GOT3 (cell line): ENCODE measurements at regions not wholly inside any gene's neighbourhood (a gene's known extent, or its start where the extent isn't known, plus 50 kb on each side); places are given as distances from the start of the nearest gene placed in this dataset.
"Not testable (repeated sequence)": the region's sequence is repeated elsewhere in the genome, so short reads cannot be mapped to it uniquely, and the experiment has no call there.

ENCODE experiments used
- DNase-seq: peaks from one replicate; lab custom pipeline; 2025; ENCODE audit warnings: mixed read lengths; lab: John Stamatoyannopoulos, UW

DNA sequence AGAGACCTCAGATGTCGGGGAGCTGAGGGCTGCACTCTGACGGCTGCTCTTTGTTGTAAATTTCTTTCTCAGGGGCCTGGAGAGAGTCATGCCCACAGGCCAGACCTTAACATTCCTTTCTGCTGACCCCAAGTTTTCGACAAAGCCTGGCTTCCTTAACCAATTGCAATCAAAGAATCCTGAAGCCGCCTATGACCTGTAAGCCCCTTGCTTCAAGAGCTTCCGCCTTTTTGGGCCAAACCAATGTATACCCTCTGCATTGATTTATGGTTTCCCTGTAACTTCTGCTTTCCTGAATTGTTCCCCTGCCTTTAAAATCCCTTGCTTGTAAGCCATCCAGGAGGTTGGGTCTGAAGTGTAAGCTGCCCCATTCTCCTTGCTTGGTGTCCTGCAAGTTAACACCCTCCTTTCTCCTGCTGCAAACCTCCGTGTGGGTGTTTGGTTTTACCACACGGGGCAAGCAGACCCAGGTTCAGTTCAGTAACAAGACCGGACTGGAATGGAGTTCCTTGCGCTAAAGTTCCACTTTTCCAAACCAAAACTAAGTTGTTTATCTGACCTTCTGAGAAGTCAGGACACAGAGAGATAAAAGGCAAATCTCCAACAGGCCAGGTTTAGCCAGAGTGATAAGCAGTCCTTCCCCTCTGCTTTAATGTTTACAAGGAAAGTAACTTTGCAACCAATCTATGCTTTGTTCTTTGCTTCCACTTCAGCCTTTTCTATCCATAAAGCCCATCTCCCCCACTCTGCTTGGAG lies 141.6 kb downstream of the KCNJ12 start:
- DNase-seq = no peak

DNA sequence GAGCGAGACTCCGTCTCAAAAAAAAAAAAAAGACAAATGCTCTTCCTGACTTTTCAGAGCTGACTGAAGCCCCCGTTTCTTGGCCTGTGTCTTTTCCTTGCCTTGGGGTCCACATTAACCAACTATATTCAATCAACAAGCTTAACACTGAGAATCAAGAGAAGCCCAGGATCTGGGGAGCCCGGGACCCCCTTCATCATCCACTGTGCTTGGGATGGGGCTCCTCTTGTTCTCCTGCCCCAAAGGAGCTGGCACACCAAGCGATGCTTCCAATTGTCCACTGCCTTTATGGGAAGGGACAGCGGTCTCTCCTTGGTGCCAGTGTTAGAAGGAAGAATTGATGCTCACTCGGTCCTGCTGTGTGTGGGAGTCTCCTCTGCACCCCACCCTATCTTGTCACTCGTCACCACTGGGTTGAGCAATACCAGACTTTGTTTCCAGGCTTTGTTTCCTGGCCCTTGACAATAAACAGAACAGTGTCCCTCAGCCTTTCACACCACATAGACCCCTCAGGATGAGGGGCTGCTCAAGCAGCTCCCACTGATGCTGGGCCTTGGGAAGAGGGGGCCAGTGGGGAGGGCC lies 146.7 kb downstream of the KCNJ12 start:
- DNase-seq = no peak

DNA sequence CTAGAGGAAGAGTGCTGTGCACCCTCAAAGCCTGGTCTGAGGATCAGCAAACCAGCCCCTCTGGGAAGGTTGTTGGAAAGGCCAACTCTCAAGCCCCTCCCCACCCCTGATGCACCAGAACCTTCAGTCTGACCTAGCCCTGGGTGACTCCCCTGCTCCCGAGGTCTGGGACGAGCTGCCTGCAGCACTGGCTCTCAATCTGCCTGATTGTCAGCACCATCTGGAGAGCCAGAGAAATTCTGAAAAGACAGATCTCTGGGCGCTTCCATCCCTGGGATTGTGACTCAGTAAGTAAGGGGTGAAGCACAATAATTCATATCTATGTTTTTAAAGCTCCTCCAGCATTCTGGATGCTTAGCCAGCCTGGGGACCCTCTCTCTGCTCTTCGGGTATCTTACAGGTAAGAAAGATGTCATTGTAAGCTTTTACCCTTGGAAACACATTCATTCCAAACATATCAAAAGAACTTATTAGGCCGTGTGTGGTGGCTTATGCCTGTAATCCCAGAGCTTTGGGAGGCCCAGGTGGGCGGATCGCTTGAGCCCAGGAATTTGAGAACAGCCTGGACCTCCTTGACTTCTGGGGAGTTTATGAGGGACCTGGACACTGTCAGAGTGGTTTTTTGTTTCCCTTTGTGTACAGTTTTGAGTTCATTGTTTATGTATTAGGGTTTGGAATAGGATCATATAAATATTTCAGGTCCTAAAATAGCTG lies 147.5 kb downstream of the KCNJ12 start:
- DNase-seq = no peak

DNA sequence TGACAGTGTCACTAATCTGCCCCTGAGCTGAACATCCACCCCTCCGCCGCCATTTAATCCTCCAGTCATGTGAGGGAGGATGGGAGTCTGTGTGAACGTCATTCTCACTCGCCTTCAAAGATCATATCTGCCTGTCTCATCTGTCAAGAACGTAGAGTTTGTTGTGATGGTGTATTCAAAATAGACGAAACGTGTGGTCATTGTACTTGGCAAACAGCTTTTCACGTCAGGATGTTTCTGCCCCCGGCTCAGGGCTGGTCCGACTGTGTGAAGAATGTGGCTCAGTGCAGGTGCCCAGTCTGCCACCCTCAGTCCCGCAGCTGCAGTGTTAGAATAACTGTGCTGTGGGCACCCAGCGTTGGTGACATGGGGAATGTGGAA lies 148.0 kb downstream of the KCNJ12 start:
- no peak for DNase-seq

DNA sequence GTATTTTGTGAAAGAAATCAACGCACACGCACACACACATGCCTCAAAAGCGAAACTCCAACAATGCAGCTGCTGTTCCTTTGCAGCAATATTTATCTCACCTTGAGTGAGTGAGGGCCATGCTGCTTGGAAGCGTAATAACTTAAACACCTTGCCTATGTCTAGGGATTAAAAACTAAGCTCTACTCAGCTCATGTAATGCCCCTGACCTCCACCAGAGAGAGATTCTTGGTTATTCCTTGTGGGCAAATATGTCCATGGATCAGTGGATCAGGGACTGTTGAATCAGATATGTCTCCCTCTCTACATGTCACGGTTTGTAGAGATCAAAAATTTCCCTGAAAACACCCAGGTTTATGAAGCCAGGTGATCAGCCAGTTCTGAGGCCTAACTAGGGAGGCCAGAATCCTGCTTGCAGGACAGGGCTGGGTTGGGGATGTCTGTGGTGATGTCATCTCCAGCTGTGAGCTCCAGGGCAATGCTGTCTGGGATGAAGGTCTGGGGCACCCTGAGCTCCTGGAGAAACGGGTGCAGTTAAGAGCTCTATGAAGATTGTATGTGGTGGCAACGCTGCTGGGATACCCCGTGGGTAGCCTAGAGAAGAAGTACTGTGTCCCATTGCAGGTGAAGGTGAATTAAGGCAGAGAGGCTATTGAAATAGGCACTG lies 149.4 kb downstream of the KCNJ12 start:
- DNase-seq = no peak

DNA sequence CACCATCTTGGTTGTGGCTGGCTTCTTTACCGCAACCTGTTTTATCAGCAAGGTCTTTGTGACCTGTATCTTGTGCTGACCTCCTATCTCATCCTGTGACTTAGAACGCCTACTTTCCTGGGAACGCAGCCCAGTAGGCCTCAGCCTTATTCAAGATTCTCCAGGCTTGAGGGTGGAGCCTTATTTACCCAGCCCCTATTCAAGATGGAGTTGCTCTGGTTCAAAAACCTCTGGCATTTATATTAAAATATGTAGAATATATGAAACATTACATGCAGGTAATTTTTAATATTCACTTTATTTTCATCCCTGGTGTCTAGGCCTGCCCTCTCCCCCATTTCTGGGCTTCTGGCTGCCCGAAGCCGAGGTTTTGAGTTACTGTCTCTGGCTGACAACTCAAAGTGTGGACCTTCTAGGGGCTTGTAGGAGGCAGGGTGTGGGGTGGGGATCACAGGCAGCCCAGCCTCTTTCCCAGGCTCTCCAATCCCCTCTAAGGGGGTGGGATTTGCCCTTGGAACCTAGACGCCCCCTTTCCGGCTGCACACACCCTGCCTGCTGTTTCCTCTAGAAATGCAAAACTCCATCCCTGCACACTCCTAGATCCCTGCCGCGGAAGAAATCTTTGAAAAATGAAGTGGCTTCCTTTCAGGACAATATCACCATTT lies 152.0 kb downstream of the KCNJ12 start:
- DNase-seq = no peak

DNA sequence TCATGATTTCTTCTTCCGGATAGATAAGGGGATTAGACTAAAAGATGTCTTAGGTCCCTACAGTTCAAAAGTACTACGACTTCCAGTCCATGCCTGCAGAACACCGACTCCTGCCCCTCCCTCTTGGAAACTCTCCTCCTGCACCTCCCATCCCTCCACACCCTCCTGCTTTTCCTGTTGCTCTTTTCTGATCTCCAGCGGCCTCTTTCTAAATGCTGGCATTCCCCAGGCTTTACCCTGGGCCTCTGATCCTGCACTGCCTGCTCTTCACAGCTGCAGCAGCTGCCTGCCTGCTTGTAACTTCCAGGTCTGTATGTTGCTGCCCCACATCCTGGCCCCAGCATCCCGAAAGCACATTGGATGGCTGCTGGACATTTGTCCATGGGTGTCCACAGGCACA lies 154.2 kb downstream of the KCNJ12 start:
- DNase-seq = no peak

DNA sequence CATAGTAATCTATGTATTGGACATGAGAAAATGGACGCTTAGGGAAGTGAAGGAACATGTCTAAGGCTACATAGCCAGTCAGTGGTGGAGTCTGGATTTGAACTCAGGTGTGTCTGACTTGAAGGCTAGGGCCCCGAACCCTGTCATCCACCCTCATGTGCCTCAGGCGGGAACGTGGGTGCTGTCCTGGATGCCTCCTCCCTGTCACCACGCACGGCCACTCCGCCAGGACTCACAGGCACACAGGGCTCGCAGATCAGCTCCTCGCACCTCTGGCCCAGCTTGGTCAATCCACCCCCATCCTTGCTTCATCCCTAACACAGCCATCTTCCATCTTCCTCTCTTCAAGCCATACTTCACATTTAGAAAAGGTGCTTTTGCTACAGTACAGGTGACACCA lies 154.7 kb downstream of the KCNJ12 start:
- no peak for DNase-seq

DNA sequence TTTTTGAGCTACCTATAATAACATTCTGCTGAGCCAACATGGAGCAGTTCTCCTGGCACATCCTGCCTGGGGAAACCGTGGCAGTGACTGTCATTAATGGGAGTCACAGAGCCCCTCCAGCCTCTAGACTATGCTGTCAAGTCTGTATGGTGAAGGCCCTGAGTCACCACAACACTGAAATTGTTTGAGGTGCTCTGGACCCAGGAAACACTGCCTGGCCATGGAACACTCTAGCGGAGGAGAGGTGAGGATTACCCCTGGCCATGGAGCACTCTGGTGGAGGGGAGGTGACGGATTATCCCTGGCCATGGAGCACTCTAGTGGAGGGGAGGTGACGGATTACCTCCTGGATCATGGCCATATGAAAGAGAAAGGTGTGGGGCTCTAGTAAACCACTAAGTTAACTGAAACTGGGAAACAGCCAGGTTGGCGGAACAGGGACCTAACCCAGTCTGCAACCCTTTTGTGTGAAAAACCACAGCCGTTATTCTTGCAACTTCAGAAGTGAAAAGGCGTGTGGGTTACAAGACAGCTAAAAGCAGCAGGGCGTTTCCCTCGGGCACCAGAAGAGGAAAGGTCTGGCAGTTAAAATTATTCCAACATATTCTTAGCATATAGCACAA lies 156.7 kb downstream of the KCNJ12 start:
- no peak for DNase-seq

DNA sequence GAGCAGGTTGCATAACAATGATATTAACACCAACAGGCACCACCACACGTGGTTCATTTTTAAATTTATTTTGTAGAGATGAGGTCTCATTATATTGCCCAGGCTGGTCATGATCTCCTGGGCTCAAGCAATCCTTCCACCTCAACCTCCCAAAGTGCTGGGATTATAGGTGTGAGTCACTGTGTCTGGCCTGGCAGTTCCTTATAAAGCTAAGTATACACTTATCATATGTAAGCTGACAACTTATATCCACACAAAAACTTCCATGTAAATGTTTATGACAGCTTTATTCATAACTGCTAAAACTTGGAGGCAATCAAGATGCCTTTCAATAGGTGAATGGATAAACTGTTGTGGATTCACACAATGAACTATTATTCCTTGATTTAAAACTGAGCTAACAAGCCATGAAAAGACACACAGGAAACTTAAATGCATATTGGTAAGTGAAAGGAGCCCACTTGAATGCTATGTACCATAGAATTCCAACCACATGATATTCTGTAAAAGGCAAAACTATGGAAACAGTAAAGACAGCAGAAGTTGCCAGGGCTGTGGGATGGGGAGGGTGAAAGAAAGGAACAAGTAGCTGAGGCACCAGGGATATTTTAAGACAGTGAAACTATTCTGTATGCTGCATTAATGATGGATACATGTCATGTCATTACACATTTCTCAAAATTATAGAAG lies 156.5 kb upstream of the KCNJ18 start:
- no peak for DNase-seq

DNA sequence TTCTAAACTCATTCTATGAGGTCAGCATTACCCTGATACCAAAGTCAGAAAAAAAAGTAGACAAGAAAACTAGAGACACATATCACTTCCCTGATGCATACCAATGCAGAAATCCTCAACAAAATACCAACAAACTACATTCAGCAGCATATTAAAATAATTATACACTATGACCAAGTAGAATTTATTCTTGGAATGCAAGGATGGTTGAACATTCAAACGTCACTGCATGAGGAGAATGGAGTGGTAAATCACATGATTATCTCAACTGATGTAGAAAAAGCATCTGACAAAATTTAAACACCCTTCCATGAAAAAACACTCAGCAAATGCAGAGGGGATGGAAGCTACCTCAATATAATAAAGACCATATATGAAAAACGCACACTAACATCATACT lies 155.0 kb upstream of the KCNJ18 start:
- DNase-seq = no peak

DNA sequence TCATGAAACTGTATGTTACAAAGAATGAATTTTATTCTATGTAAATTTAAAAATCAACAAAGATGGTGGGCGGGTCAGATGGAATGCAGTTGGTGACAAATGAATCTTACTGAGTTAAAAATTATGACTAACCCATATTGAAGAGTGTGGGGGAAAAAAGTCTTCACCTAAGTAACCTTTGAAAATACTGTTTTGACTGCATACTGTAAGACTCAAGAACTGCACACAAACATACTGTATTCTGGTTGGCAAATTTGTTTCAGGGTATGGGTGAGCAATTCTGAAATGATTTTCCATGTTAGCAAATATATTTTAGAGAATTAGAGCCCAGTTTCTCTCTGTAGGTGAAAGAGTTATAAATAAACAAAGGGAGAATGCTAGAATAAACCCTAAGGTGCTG lies 153.7 kb upstream of the KCNJ18 start:
- DNase-seq = no peak

DNA sequence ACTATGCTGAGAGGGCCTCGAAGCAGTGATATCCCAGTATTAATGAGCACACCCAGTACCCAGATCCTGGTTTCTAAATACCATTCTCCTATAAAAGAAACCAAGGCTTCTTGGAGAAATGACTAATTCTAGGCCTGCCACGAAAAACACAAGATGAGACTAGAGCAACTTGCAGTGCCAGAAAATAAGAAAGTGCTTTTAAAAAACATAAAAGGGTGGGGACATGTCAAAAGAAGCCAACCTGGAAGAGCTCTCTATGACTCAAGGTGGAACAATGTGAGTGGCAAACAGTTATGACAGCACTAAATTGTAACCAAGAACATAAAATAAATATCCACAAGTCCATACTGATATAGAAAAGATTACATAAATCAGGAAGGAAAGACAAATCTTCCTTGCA lies 153.2 kb upstream of the KCNJ18 start:
- DNase-seq = no peak

DNA sequence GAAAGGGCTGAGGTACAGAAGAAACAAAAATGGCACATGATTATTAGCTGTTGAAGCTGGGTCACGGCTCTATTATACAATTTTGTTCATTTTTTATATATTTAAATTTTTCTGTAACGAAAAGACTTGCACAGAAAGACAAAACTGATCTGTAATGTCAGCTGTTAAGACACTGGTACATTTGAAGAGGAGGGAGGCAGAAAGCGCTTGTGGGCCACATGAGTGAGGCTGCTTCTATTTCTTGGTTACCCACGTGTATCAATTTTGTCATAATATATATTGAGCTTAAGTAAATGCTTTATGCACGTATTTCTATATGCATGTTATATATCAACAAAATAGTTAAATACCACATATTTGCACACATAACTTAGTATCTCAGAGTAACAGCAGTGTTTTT lies 151.8 kb upstream of the KCNJ18 start:
- no peak for DNase-seq

DNA sequence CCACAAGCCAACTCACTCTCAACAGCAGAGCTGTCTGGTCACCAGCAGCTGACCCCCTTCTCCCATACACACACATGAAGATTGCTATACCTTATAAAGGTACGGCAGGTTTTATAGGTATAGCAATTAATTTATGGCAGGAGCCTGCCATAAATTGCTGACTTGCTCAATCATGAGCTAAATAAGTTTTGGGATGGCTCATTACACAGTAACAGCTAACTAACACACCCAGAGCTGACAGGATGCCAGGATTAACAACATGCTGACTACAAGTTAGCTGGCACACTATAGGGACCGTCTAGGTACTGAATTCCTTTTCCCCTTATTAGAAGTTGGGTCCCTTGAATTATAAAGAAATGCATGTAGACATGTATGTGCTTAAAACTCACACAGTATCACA lies 150.3 kb upstream of the KCNJ18 start:
- DNase-seq = no peak

DNA sequence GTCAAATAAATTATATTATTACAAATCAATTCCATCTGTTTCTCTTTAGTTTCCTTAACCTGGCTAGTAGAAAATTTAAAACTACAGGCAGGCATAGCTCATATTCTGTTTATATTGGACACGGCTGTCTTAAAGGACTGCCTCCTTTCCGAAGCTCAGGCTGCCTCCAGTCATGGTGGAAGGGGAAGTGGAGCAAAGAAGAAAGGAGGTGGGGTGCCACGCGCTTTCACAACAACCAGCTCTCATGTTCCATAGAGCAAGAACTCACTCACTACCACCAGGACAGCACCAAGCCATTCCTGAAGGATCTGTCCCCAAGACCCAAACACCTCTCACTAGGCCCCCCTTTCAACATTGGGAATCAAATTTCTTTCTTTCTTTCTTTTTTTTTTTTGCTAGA lies 149.3 kb upstream of the KCNJ18 start:
- DNase-seq = no peak

DNA sequence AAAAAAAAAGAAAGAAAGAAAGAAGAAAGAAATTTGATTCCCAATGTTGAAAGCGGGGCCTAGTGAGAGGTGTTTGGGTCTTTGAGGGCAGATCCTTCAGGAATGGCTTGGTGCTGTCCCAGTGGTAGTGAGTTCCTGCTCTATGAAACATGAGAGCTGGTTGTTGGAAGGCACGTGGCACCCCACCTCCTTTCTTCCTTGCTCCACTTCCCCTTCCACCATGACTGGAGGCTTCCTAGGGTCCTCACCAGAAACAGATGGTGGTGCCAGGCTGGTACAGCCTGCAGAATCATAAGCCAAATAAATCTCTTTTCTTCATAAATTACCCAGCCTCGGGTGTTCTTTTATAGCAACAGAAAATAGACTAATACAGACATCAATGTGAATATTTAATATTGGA lies 147.3 kb upstream of the KCNJ18 start:
- no peak for DNase-seq

DNA sequence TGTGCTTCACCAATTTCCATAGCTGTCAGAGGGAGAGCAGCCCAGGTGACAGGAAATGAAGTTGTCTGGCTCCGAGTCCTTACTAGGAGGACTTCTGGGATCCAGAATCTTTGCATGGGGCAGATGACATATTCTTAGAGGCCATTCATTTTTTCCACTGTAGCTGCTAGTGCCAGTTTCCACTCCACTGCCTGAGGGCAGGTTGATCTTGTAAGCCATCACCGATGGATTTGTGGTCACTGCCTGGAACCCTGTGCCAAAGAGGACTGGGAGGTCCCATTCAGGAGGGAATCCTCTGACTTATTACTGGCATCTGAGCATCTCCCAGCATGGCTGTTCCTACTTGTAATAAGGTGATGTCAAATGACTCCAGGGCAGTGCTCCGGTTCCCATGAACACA lies 144.1 kb upstream of the KCNJ18 start:
- DNase-seq = no peak

DNA sequence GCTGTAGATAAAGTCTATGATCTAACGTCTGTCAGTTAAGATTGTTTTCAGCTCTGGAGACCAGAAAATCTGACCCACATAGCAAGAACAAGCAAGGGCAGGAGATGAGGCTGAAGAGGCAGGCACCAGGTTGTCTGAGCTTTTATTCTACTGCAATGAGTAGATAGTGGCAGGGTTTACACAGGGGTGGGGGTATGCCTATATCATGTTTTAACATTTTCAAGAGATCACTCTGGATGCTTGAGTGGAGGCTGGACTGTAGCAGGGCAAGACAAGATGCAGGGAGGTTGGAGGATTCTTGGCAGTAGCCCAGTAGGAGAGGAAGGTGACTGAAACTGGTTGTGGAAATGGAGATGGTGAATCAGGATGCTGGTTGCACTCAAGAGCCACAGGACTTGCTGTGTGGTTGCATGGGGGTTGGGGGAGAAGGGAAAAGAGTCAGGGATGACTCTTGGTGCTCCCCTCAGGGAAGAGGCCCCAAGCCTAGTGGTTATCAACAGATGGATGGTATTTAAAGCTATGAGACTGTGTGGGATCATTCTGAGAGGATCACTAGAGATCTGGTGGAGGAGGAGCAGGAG lies 143.1 kb upstream of the KCNJ18 start:
- no peak for DNase-seq

DNA sequence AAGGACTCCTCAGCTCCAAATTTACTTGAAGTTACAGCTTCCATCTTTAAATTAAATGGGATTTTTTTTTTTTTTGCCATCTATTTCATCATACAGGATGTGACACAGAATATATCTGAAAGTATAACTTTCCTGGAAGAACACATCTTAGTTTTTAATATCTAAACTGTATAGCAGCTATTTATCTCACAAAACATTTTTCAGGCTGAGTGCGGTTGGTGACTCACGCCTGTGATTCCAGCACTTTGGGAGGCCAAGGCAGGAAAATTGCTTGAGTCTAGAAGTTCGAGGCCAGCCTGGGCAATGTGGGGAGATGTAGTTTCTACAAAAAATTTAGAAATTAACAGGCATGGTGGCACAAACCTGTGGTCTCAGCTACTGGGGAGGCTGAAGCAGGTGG lies 142.3 kb upstream of the KCNJ18 start:
- DNase-seq = not testable (repeated sequence)
